Occipital lobe (tissue), 2 donors: ENCODE measurements at regions not wholly inside any gene's neighbourhood (a gene's known extent, or its start where the extent isn't known, plus 50 kb on each side); places are given as distances from the start of the nearest gene placed in this dataset. TPM values are rescaled to one million over a fixed set of nuclear protein-coding genes. Genes with fewer than 3 reads are reported as not detected.
"Not testable (repeated sequence)": the region's sequence is repeated elsewhere in the genome, so short reads cannot be mapped to it uniquely, and the experiment has no call there.

Source experiments
- DNase-seq: peaks from one replicate; lab custom pipeline; 2025; lab: John Stamatoyannopoulos, UW
- small RNA-seq: library from RNA; depleted of rRNA; stranded (forward); fragments of <200 nt; gene quantifications from one replicate; pipeline ENCODE3, GENCODE V24; 2014

DNA sequence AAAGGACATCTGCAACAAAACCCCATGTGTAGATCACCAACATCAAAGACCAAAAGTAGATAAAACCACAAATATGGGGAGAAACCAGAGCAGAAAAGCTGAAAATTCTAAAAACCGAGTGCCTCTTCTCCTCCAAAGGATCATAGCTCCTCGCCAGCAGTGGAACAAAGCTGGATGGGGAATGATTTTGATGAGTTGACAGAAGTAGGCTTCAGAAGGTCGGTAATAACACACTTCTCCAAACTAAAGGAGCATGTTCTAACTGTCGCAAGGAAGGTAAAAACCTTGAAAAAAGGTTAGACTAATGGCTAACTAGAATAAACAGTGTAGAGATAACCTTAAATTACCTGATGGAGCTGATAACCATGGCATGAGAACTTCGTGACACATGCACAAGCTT, 109.9 kb upstream of the SYNCRIP start:
- DNase-seq: no peak

DNA sequence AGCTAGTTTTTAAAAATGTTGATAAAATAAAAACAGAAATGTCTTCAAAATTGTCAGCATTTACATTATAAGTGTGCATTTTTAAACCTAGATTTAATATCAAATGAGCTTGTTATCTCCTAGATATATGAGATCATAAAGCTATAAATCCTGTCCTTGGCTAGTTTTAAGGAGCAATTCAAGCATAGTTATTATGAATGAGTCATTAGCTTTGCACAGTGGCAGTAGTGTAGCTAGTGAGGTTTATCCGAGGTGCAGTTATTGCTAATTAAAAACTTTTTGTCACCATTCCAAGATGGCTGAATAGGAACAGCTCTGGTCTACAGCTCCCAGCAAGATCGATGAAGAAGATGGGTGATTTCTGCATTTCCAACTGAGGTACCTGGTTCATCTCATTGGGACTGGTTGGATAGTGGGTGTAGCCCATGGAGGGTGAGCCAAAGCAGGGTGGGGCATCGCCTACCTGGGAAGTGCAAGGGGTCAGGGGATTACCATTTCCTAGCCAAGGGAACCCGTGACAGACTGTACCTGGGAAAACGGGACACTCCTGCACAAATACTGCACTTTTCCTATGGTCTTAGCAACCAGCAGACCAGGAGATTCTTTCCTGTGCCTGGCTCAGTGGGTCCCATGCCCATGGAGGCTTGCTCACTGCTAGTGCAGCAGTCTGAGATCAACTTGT, 108.8 kb upstream of the SYNCRIP start:
- no peak for DNase-seq

DNA sequence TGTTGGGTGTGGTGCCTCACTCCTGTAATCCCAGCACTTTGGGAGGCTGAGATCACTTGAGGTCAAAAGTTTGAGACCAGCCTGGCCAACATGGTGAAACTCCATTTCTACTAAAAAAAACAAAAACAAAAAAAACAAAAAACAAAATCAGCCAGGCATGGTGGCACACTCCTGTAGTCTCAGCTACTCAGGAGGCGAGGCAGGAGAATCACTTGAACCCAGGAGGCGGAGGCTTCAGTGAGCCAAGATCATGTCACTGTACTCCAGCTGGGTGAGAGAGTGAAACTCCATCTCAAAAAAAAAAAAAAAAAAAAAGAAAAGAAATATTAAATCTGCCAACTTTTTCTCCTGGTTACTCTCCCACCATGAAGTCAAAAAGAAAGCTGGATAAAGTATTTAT, 107.5 kb upstream of the SYNCRIP start:
- not testable (repeated sequence) for DNase-seq

GRCh38 chr6:85749236-85749635, 106.5 kb upstream of the SYNCRIP start:
- no peak for DNase-seq

- DNase-seq: no peak
These were observed 105.0 kb upstream of the SYNCRIP start for GRCh38 chr6:85747666-85748065.

GRCh38 chr6:85747093-85747492, 104.4 kb upstream of the SYNCRIP start:
- no peak for DNase-seq

- no peak for DNase-seq
These were observed 101.8 kb upstream of the SYNCRIP start for GRCh38 chr6:85744433-85744970.

DNA sequence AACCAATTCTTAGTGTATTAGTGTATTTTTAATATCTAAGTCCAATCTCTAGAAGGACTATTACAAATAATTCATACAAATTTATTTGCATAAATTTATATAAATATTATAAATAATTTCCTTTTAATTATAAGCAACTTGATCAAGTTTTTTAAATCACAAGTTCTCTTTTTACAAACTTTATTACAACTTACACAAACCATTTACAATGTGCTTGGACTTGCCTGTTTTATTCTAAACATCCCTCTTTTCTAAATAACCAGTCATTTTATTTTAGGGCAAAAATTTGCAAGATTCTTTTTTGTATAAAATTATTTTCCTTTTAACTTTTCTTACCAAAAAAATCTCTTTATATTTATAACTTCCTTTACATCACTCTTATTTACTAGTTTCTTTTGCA, 83.5 kb upstream of the SYNCRIP start:
- DNase-seq: no peak

DNA sequence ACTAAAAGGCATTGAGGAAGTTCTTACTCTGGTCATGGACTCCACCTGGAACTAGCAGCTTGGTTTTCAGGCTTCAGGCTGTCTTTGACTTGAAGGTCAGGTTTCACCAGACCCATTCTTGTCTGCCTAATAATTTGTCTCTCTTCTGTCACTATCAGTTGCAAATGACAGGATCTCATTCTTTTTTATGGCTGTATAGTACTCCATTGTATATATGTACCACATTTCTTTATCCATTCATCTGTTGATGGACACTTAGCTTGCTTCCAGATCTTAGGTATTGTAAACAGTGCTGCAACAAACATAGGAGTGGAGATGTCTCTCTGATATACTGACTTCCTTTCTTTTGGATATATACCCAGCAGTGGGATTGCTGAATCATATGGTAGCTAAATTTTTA, 73.1 kb upstream of the SYNCRIP start:
- DNase-seq: no peak

DNA sequence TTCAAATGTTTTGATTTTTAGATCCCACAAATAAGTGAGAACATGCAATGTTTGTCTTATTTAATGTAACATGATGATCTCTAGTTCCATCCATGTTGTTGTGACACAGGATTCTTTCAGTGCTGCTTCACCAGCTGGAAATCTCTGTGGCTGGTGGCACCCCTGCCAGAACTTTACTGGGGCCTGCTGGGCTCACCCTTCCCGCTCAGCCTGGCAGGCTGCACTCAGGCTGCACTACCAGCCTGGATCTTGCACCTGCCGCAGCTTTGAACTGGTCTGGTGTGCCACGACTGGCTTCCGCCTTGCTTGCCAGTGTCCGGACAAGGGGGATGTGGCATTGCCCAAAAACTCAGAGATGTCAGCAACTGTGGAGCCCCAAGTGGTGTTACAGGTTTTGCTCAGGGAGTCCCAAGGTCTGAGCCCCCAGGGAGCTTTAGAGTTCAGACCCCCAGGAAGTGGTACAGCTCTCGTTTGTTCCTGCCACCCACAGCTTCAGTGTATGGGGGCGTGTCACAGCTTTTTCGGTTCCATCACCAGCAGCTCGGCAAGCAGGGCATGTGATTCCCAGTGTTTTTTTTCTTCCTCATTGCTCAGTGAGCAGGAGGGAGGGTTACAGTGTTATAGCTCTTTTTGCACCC, 72.3 kb upstream of the SYNCRIP start:
- no peak for DNase-seq

DNA sequence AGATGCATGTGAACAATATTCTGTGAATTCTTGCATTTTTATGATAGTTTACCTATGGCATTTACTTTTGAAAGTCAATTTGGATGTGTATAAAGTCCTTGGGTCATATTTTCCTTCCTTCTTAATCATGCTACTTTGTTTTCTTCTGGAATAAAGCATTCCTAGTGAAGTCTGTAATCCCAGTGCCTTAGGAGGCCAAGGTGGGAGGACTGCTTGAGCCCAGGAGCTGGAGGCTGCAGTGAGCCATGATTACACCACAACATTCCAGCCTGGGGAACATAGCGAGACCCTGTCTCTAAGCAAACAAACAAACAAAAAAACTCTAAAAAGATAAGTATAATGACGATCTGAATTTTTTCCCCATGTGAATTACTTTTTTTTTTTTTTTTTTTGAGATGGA, 69.7 kb upstream of the SYNCRIP start:
- no peak for DNase-seq

DNA sequence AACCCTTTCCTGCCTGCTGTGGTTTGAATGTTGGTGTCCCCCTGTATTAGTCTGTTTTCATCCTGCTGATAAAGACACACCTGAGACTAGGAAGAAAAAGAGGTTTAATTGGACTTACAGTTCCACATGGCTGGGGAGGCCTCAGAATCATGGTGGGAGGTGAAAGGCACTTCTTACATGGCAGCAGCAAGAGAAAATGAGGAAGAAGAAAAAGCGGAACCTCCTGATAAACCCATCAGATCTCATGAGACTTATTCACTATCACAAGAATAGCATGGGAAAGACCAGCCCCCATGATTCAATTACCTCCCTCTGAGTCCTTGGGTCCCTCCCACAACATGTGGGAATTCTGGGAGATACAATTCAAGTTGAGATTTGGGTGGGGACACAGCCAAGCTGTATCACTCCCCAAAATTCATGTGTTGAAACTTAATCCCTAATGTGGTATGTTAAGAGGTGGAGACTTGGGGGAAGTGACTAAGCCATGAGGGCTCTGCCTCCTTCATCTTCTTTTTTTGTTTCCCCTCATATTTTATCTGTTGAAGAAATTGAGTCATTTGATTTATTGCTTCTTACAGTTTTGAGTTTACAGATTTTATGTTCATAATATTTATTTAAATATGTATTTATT, 64.9 kb upstream of the SYNCRIP start:
- DNase-seq: not testable (repeated sequence)

- no peak for DNase-seq
These were observed 63.6 kb upstream of the SYNCRIP start for GRCh38 chr6:85706272-85706671.

- no peak for DNase-seq
These were observed 62.5 kb upstream of the SYNCRIP start for GRCh38 chr6:85705220-85705619.

DNA sequence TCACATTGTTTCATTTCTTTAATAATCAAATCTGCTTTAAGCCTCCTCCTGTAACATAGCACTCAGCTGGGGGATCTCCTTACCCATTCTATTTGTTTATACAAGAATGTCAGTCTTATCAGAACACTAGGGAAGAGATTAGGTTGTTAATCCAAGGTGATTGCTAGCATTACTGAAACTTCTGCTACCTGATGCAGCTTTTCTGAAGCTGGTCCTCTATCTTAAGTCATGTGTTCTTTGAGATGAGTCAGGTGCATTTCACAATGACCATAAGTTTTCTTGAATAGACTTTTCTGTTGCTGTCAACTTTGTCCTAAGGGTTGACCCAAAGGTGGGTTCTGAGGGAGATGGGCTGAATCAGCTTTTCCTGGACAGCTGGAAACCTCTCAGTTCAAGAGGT, 60.7 kb upstream of the SYNCRIP start:
- DNase-seq: no peak

Small RNA genes in the stretch of these regions (small RNA-seq; reads per million reads assigned to genes)
- not detected for gene RF00019
- gene RN7SL643P: 0.29 reads per million, percentile 10 among the genes with 10 or more reads in this experiment
- not detected for gene RNU4-12P
- not detected for gene RNU4-72P
- not detected for gene SMIM11P1
